ENCODE measurements at regions not wholly inside any gene's neighbourhood (a gene's known extent, or its start where the extent isn't known, plus 50 kb on each side); places are given as distances from the start of the nearest gene placed in this dataset.

- BruUV-seq (replicated peaks), result no TSS peak
- H3K36me3 ChIP-seq (ENCODE audit: control insufficient read depth in 2 of 2, insufficient read depth in 2 of 2, low read length in 1 of 2), result no peaks in the 10 kb centered on the region
- FAIRE-seq (no peak), ATAC-seq (peak; percentile 31; the same call in 1 of the 3 replicates), DNase-seq (ENCODE audit: low read depth, low spot score) (peak; percentile 4)
- H2AFZ ChIP-seq (ENCODE audit: control insufficient read depth, low read depth, low read length), result no peak overlapping the region
- H3K4me3 ChIP-seq, result no peak overlapping the region
- H3K4me1 ChIP-seq (ENCODE audit: control insufficient read depth, insufficient read depth, low read length), result no peaks in the 10 kb centered on the region
- intact Hi-C loops (cut with micrococcal nuclease; ENCODE audit: unreplicated experiment), result no loop called here
- H3K27ac ChIP-seq (ENCODE audit: control insufficient read depth, insufficient read depth), result no peak overlapping the region
- no peaks in the 10 kb centered on the region for H3K27me3 ChIP-seq (replicated peaks in 1 of 2; ENCODE audit: control insufficient read depth in 2 of 2, insufficient read depth in 2 of 2, low read length in 1 of 2)
- SMC1A ChIA-PET (ENCODE audit: uncharacterized antibody, unreplicated experiment), result no interaction called here
- no peaks in the 10 kb centered on the region for H3K79me2 ChIP-seq (ENCODE audit: control insufficient read depth, insufficient read depth, low read length)
- CTCF ChIA-PET, result interaction anchor here (1.0 kb wide), 1 partner anchor 22 kb away, joined by 3 read pairs; no protein-coding TSS in a partner anchor
- no peaks in the 10 kb centered on the region for H3K9me3 ChIP-seq (replicated peaks; ENCODE audit: control insufficient read depth, insufficient read depth, low read length)
- WGBS (ENCODE audit: insufficient coverage, insufficient replicate concordance, low lambda C conversion rate, missing lambda C conversion rate), result 14% methylated on average over 5 of the region's 5 CpGs
- in situ Hi-C loops (cut with MboI), result no loop called here
- H3K9ac ChIP-seq (ENCODE audit: control insufficient read depth, insufficient read depth, low read length), result no peak overlapping the region
- H3K4me2 ChIP-seq (ENCODE audit: control insufficient read depth, insufficient read depth), result no peak overlapping the region
- RAD21 ChIA-PET (ENCODE audit: unreplicated experiment), result no interaction called here
- POLR2A ChIA-PET, result no interaction called here
- H4K20me1 ChIP-seq (ENCODE audit: control insufficient read depth, insufficient read depth), result no peaks in the 10 kb centered on the region
- no peak for TF ChIP-seq NBN (IDR thresholded peaks at IDR 0.05)
- TF ChIP-seq HDAC2 (IDR thresholded peaks at IDR 0.05), result no peak
- TF ChIP-seq KDM1A (IDR thresholded peaks at IDR 0.05; ENCODE audit: borderline replicate concordance), result no peak
- TF ChIP-seq JUNB (IDR thresholded peaks at IDR 0.05), result no peak
- TF ChIP-seq MTA2 (IDR thresholded peaks at IDR 0.05; ENCODE audit: low read depth), result no peak
- no peak for TF ChIP-seq BHLHE40 (IDR thresholded peaks at IDR 0.05; ENCODE audit: borderline replicate concordance in 1 of 2, low read depth in 2 of 2, low read length in 1 of 2)
- TF ChIP-seq RELA (IDR thresholded peaks at IDR 0.05; ENCODE audit: borderline replicate concordance, partially characterized antibody), result no peak
- TF ChIP-seq, protein P1, sequence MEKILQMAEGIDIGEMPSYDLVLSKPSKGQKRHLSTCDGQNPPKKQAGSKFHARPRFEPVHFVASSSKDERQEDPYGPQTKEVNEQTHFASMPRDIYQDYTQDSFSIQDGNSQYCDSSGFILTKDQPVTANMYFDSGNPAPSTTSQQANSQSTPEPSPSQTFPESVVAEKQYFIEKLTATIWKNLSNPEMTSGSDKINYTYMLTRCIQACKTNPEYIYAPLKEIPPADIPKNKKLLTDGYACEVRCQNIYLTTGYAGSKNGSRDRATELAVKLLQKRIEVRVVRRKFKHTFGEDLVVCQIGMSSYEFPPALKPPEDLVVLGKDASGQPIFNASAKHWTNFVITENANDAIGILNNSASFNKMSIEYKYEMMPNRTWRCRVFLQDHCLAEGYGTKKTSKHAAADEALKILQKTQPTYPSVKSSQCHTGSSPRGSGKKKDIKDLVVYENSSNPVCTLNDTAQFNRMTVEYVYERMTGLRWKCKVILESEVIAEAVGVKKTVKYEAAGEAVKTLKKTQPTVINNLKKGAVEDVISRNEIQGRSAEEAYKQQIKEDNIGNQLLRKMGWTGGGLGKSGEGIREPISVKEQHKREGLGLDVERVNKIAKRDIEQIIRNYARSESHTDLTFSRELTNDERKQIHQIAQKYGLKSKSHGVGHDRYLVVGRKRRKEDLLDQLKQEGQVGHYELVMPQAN (conservative IDR thresholded peaks at IDR 0.05), result no peak
- no peak for TF ChIP-seq STAT3 (IDR thresholded peaks at IDR 0.05; ENCODE audit: low read depth, low read length)
- TF ChIP-seq RFX5 (IDR thresholded peaks at IDR 0.05; ENCODE audit: low read depth, low read length), result no peak
These were observed 250.9 kb upstream of the OR4E1 start for GRCh38 chr14:21924479-21924878.
